Tibial nerve (tissue), 3 donors: ENCODE measurements at regions not wholly inside any gene's neighbourhood (a gene's known extent, or its start where the extent isn't known, plus 50 kb on each side); places are given as distances from the start of the nearest gene placed in this dataset.

Experiments
- CTCF ChIP-seq, 5 experiments: fragments of 200-600 bp in 3 of 5; fragments of 450-650 bp in 2 of 5; sonication (generic) in 3 of 5; IDR thresholded peaks; one replicate each; pipeline ENCODE4 v1.5.1; 2016 to 2019; ENCODE audit warnings: antibody characterized with exemption in 5 of 5, mild to moderate bottlenecking in 3 of 5, moderate library complexity in 2 of 5
- POLR2A ChIP-seq, 2 donors: fragments of 450-650 bp; IDR thresholded peaks; one replicate each; pipeline ENCODE4 v1.6.1; 2017; ENCODE audit warnings: antibody characterized with exemption in 2 of 2, mild to moderate bottlenecking in 2 of 2, moderate library complexity in 2 of 2

- TF ChIP-seq CTCF (IDR thresholded peaks at IDR 0.05) = no peak
- TF ChIP-seq POLR2A (IDR thresholded peaks at IDR 0.05) = no peak
These were observed 151.1 kb upstream of the ARHGEF26 start for GRCh38 chr3:153970047-153970446.
